Omental fat pad (tissue), 3 donors: ENCODE measurements at regions not wholly inside any gene's neighbourhood (a gene's known extent, or its start where the extent isn't known, plus 50 kb on each side); places are given as distances from the start of the nearest gene placed in this dataset.
"Not testable (repeated sequence)": the region's sequence is repeated elsewhere in the genome, so short reads cannot be mapped to it uniquely, and the experiment has no call there.

Source experiments
- ATAC-seq: fragments of 150-250 bp; one replicate; pipeline ENCODE4 v1.9.1; 2016; ENCODE audit warnings: mild to moderate bottlenecking, moderate library complexity; ENCODE audit not compliant: low FRiP score
- DNase-seq: peaks from one replicate; pipeline ENCODE4 v3.0.0-alpha.2; 2019; ENCODE audit warnings: low spot score
- TF ChIP-seq, protein P1 (sequence below), 3 donors: fragments of 450-650 bp; IDR thresholded peaks; one replicate each; pipeline ENCODE4 v1.5.1; 2016 to 2017; ENCODE audit warnings: antibody characterized with exemption in 3 of 3, mild to moderate bottlenecking in 3 of 3, moderate library complexity in 2 of 3

GRCh38 chr13:76596216-76596615, 290.0 kb downstream of the KCTD12 start:
- ATAC-seq (no peak), DNase-seq (no peak)
- TF ChIP-seq, protein P1, sequence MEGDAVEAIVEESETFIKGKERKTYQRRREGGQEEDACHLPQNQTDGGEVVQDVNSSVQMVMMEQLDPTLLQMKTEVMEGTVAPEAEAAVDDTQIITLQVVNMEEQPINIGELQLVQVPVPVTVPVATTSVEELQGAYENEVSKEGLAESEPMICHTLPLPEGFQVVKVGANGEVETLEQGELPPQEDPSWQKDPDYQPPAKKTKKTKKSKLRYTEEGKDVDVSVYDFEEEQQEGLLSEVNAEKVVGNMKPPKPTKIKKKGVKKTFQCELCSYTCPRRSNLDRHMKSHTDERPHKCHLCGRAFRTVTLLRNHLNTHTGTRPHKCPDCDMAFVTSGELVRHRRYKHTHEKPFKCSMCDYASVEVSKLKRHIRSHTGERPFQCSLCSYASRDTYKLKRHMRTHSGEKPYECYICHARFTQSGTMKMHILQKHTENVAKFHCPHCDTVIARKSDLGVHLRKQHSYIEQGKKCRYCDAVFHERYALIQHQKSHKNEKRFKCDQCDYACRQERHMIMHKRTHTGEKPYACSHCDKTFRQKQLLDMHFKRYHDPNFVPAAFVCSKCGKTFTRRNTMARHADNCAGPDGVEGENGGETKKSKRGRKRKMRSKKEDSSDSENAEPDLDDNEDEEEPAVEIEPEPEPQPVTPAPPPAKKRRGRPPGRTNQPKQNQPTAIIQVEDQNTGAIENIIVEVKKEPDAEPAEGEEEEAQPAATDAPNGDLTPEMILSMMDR (IDR thresholded peaks at IDR 0.05), result no peak

DNA sequence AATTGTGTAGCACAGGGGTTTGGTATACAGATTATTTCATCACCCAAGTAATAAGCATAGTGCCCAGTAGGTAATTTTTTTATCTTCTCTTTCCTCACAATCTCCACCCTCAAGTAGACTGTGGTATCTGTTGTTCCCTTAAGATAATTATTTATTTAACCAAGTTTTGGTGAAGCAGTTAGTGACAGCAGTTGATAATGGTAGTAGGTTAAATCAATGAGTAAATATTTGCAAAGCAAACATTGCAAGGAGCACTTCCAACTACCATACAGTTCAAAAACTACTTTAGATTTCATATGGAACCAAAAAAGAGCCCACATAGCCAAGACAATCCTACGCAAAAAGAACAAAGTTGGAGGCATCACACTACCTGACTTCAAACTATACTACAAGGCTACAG, 291.8 kb downstream of the KCTD12 start:
- ATAC-seq (no peak), DNase-seq (no peak)
- TF ChIP-seq, protein P1 (IDR thresholded peaks at IDR 0.05), result no peak

DNA sequence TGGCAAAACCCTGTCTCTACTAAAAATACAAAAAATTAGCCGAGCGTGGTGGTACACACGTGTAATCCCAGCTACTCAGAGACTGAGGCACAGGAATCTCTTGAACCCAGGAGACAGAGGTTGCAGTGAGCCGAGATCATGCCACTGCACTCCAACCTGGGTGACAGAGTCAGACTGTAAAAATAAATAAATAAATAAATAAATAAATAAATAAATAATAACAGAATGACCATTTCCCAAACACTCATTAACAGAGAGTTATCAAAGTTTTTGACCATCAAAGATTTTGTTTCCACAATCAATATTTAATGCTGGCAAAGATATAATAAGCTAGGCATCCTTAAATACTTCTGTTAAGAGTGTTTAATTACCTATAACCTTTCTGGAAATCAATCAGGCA, 299.4 kb downstream of the KCTD12 start:
- TF ChIP-seq, protein P1 (IDR thresholded peaks at IDR 0.05), result no peak
- DNase-seq (no peak), ATAC-seq (no peak)

- ATAC-seq (no peak), DNase-seq (no peak)
- TF ChIP-seq, protein P1 (IDR thresholded peaks at IDR 0.05), result no peak
Observed at GRCh38 chr13:76579701-76580100, 306.5 kb downstream of the KCTD12 start.

GRCh38 chr13:76575634-76576033, 310.6 kb downstream of the KCTD12 start:
- not testable (repeated sequence) for DNase-seq, ATAC-seq

DNA sequence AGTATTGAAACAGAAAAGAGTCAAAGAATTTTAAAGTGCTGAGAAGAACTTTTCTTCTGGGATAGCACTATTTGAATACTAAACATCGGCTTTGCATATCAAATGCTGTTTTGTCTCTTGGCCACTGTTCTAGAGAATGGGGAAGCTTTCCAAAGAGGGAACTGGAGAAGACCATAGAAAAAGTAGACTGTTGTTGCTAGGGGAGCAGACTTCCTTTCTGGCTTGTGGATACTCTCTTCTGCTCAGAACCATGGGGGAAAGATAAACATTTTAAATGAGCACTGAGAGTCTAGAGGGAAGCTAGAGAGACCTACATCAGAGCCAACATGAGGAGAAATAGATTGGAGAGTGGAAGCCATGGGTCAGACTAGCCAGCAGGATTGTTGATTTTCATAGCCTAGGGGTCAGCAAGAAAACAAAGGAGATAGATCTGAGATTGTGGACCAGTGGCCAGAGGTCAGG, 315.7 kb downstream of the KCTD12 start:
- TF ChIP-seq, protein P1 (IDR thresholded peaks at IDR 0.05), result no peak
- ATAC-seq, result no peak
- no peak for DNase-seq

GRCh38 chr13:76556627-76557026, 329.6 kb downstream of the KCTD12 start:
- TF ChIP-seq, protein P1 (IDR thresholded peaks at IDR 0.05), result no peak
- DNase-seq (no peak), ATAC-seq (no peak)

DNA sequence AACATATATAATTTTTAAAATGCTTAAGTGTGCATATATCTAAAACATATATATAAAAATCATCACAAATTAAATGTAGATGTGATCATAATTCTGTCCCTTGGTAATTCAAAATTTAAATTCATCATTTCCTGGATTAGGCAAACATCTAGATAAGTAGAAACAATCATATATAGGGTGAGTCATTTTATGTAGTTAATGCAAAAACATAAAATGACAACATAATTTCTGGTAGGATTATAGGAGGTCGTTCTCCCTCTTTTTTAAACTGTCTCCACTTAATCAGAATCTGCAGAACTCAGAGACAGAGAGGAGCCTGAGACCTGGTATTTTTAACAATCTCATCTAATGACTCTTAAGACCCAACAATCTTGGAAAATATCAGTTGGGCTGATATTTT, 333.4 kb downstream of the KCTD12 start:
- TF ChIP-seq, protein P1 (IDR thresholded peaks at IDR 0.05), result no peak
- ATAC-seq, result no peak
- no peak for DNase-seq
